Uterus (tissue), 2 donors: ENCODE measurements at regions not wholly inside any gene's neighbourhood (a gene's known extent, or its start where the extent isn't known, plus 50 kb on each side); places are given as distances from the start of the nearest gene placed in this dataset.

Experiments
- POLR2A ChIP-seq, 2 donors: fragments of 450-650 bp; IDR thresholded peaks; one replicate each; pipeline ENCODE4 v1.6.1; 2016; ENCODE audit warnings: antibody characterized with exemption in 2 of 2, mild to moderate bottlenecking in 1 of 2, moderate library complexity in 1 of 2
- TF ChIP-seq, protein P1 (sequence below), 4 experiments: fragments of 200-600 bp in 2 of 4; fragments of 450-650 bp in 2 of 4; sonication (generic) in 2 of 4; IDR thresholded peaks; one replicate each; pipeline ENCODE4 v1.5.1; 2016 to 2019; ENCODE audit warnings: antibody characterized with exemption in 4 of 4, mild to moderate bottlenecking in 2 of 4, moderate library complexity in 1 of 4

DNA sequence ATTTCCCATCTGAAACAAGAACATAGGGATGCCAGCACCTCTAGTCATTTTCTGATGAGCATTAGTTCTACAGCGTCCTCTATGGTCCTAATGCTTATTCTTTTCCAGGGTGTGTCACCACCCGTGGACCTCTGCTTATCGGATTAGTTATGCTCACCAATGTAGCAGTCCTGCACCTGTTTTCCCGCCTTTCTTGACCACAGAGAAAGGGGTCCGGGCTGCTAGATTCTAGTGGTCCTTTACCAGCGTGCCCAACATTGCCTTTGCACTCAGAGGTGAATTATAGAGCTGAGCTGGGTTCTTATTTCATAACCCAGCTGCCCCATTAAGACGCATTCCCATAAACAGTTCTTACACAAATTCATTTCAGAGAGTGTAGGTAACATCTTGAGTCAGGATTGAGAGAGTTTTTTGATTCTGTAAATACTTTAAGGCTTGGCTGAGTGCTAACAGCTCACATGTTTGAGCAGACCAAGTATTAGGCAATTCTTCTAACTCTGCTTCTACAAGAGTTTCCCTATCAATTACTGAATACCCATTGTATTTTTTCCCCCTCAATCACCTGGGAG lies 2205.1 kb upstream of the C9orf72 start:
- TF ChIP-seq, protein P1, sequence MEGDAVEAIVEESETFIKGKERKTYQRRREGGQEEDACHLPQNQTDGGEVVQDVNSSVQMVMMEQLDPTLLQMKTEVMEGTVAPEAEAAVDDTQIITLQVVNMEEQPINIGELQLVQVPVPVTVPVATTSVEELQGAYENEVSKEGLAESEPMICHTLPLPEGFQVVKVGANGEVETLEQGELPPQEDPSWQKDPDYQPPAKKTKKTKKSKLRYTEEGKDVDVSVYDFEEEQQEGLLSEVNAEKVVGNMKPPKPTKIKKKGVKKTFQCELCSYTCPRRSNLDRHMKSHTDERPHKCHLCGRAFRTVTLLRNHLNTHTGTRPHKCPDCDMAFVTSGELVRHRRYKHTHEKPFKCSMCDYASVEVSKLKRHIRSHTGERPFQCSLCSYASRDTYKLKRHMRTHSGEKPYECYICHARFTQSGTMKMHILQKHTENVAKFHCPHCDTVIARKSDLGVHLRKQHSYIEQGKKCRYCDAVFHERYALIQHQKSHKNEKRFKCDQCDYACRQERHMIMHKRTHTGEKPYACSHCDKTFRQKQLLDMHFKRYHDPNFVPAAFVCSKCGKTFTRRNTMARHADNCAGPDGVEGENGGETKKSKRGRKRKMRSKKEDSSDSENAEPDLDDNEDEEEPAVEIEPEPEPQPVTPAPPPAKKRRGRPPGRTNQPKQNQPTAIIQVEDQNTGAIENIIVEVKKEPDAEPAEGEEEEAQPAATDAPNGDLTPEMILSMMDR (IDR thresholded peaks at IDR 0.05), result no peak
- TF ChIP-seq POLR2A (IDR thresholded peaks at IDR 0.05), result no peak
